Effector memory CD8-positive, alpha-beta T cell (primary cell): ENCODE measurements at regions not wholly inside any gene's neighbourhood (a gene's known extent, or its start where the extent isn't known, plus 50 kb on each side); places are given as distances from the start of the nearest gene placed in this dataset.

Experiments used
- ATAC-seq: fragments of 150-1000 bp; cut with Tn5 transposase; replicated peaks from 2 replicates; pipeline ENCODE4 v1.10.0; 2021; ENCODE audit warnings: mild to moderate bottlenecking, moderate library complexity
- DNase-seq, 3 experiments: peaks; one replicate each; pipeline ENCODE4 v3.0.0; 2021
- H3K27ac Mint-ChIP-seq, 2 donors: one replicate each; pipeline ENCODE4 v1.8.0; 2022; ENCODE audit warnings: mild to moderate bottlenecking in 2 of 2, mixed read lengths in 2 of 2, moderate library complexity in 2 of 2
- H3K27me3 Mint-ChIP-seq, 2 donors: one replicate each; pipeline ENCODE4 v1.8.0; 2022; ENCODE audit warnings: mixed read lengths in 2 of 2
- H3K36me3 Mint-ChIP-seq: one replicate; pipeline ENCODE4 v1.8.0; 2022; ENCODE audit warnings: mild to moderate bottlenecking, moderate library complexity, mixed read lengths; ENCODE audit not compliant: insufficient read depth
- H3K4me1 Mint-ChIP-seq, 2 donors: one replicate each; pipeline ENCODE4 v1.8.0; 2022; ENCODE audit warnings: low read depth in 2 of 2, mixed read lengths in 2 of 2
- H3K4me3 Mint-ChIP-seq, 2 donors: one replicate each; pipeline ENCODE4 v1.8.0; 2022; ENCODE audit warnings: mild to moderate bottlenecking in 2 of 2, mixed read lengths in 2 of 2, moderate library complexity in 2 of 2
- H3K9me3 Mint-ChIP-seq, 2 donors: one replicate each; pipeline ENCODE4 v1.8.0; 2022; ENCODE audit warnings: mixed read lengths in 2 of 2

DNA sequence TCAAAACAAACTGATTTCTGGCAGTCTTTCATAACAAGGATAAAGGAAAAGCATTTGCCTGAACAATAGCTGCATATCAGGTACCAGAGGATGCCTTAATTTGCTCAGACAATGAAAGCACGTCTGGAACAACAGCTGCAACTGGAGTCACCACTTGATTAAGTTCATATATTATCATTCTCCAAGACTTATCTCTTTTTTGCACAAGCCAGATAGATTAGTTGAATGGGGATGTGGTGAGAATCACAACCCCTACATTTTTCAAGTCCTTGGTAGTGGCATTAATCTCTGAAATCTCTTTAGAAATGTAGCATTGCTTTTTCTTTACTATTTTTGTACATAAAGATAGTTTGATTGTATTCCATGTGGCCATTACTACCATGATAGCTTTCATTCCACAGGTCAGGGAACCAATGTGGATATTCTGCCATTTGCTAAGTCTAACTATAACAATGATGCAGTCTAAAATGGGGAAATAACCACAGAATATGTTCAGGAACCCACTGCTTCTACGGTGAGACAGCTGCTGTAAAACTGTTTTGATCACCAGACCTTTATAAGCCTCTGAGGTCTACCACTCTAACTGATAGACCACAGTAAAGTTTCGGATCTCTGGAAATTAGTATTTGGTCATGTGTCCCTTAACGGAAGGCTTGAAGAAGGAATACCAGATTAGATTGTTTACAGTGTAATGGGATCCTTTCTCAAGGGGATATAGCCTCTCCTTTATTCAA is 1176.2 kb downstream of the DNAJB9 start:
- H3K4me3 Mint-ChIP-seq, result no peak overlapping the region
- no peak overlapping the region for H3K27ac Mint-ChIP-seq
- H3K4me1 Mint-ChIP-seq, result no peaks in the 10 kb centered on the region
- no peaks in the 10 kb centered on the region for H3K27me3 Mint-ChIP-seq
- ATAC-seq (no peak), DNase-seq (no peak)
- no peaks in the 10 kb centered on the region for H3K36me3 Mint-ChIP-seq
- H3K9me3 Mint-ChIP-seq, result peaks cover 0 to 10% of the 10 kb centered on the region in 2 donors

- no peaks in the 10 kb centered on the region for H3K36me3 Mint-ChIP-seq
- H3K27me3 Mint-ChIP-seq, result no peaks in the 10 kb centered on the region
- ATAC-seq (no peak), DNase-seq (no peak)
- peaks cover 0 to 9% of the 10 kb centered on the region in 2 donors for H3K9me3 Mint-ChIP-seq
- no peak overlapping the region for H3K27ac Mint-ChIP-seq
- H3K4me3 Mint-ChIP-seq, result no peak overlapping the region
- H3K4me1 Mint-ChIP-seq, result no peaks in the 10 kb centered on the region
Measured at GRCh38 chr7:109751241-109751640, 1181.6 kb downstream of the DNAJB9 start.

GRCh38 chr7:109752068-109752467 is 1182.4 kb downstream of the DNAJB9 start:
- Mint-ChIP-seq H3K4me1 (no peaks in the 10 kb centered on the region), H3K27me3 (no peaks in the 10 kb centered on the region), H3K27ac (no peak overlapping the region), H3K36me3 (no peaks in the 10 kb centered on the region), H3K9me3 (peaks cover 0 to under 1% of the 10 kb centered on the region in 2 donors), H3K4me3 (no peak overlapping the region)
- ATAC-seq, result no peak
- no peak for DNase-seq

DNA sequence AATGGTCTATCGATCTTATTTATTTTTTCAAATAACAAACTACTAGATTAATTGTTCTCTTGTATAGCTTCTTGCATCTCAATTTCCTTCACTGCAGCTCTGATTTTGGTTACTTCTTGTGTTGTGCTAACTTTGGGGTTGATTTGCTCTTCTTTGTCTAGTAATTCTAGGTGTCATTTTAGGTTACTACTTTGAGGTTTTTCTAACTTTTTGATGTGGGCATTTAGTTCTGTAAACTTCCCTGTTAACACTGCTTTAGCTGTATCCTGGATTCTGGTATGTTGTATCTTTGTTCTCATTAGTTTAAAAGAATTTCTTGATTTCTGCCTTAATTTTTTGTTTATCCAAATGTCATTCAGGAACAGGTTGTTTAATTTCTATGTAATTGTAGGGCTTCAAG is 1188.0 kb downstream of the DNAJB9 start:
- Mint-ChIP-seq H3K36me3 (no peaks in the 10 kb centered on the region), H3K4me3 (no peak overlapping the region)

GRCh38 chr7:109763611-109764010 is 1193.9 kb downstream of the DNAJB9 start:
- H3K4me1 Mint-ChIP-seq, result no peaks in the 10 kb centered on the region
- H3K4me3 Mint-ChIP-seq, result no peak overlapping the region
- DNase-seq (no peak), ATAC-seq (no peak)
- peaks cover 13 to 22% of the 10 kb centered on the region in 2 donors for H3K9me3 Mint-ChIP-seq
- H3K36me3 Mint-ChIP-seq, result no peaks in the 10 kb centered on the region
- no peak overlapping the region for H3K27ac Mint-ChIP-seq
- no peaks in the 10 kb centered on the region for H3K27me3 Mint-ChIP-seq

More for the DNA sequence above, 1188.0 kb downstream of the DNAJB9 start:
- DNase-seq (no peak), ATAC-seq (no peak)
- H3K9me3 Mint-ChIP-seq, result peaks cover 8 to 19% of the 10 kb centered on the region in 2 donors
- H3K27me3 Mint-ChIP-seq, result no peaks in the 10 kb centered on the region
- H3K4me1 Mint-ChIP-seq, result no peaks in the 10 kb centered on the region
- H3K27ac Mint-ChIP-seq, result no peak overlapping the region

DNA sequence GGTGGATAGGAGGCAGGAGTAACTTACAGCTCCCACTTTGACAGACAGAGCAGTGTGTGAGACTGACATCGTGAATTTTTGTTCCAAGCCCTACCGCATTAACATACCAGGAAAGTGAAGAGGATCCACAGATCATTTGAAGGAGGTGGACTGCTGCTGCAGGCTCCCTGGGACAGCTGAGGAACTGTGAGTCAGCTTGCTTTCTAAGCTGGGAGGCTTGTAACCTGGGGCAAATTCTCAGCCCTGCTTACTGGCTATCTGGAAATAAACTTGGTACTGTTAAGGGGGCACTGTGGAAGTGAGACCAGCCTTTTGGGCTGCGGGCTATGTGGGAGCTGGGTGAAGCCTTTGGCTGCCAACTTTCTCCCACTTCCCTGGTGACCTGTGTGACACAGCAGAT is 1202.5 kb downstream of the DNAJB9 start:
- no peaks in the 10 kb centered on the region for H3K27me3 Mint-ChIP-seq
- no peak overlapping the region for H3K4me3 Mint-ChIP-seq
- H3K36me3 Mint-ChIP-seq, result peaks cover 4% of the 10 kb centered on the region
- no peak overlapping the region for H3K27ac Mint-ChIP-seq
- H3K9me3 Mint-ChIP-seq, result peaks cover 7 to 8% of the 10 kb centered on the region in 2 donors
- DNase-seq, result no peak
- H3K4me1 Mint-ChIP-seq, result no peaks in the 10 kb centered on the region
- ATAC-seq, result no peak

DNA sequence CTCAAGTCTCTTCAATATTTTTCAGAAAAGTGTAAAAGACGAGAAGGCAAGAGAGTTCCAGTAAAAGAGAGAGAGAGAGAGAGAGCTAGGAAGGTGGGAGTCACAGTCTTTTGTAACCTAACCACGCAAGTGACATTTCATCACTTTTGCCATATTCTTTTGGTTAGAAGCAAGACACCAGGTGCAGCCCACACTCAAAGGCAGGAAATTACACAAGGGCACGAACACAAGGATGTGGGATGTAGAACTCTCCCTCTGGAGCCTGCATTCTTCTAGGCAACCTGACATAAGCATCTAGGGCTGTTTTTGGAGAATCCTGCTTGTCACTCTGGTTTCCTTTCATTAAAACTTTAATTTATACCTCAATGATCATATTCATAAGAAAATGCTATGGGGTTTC is 1213.1 kb downstream of the DNAJB9 start:
- H3K4me3 Mint-ChIP-seq, result no peak overlapping the region
- H3K27ac Mint-ChIP-seq, result no peak overlapping the region
- H3K4me1 Mint-ChIP-seq, result no peaks in the 10 kb centered on the region
- DNase-seq (no peak), ATAC-seq (no peak)
- H3K36me3 Mint-ChIP-seq, result no peaks in the 10 kb centered on the region
- H3K9me3 Mint-ChIP-seq, result peaks cover 5 to 9% of the 10 kb centered on the region in 2 donors
- no peaks in the 10 kb centered on the region for H3K27me3 Mint-ChIP-seq

GRCh38 chr7:109806548-109806947 is 1236.9 kb downstream of the DNAJB9 start:
- H3K27me3 Mint-ChIP-seq, result no peaks in the 10 kb centered on the region
- H3K27ac Mint-ChIP-seq, result no peak overlapping the region
- peaks cover 8 to 10% of the 10 kb centered on the region in 2 donors for H3K9me3 Mint-ChIP-seq
- H3K4me1 Mint-ChIP-seq, result no peaks in the 10 kb centered on the region
- no peaks in the 10 kb centered on the region for H3K36me3 Mint-ChIP-seq
- no peak for ATAC-seq
- no peak overlapping the region for H3K4me3 Mint-ChIP-seq
- DNase-seq, result no peak

DNA sequence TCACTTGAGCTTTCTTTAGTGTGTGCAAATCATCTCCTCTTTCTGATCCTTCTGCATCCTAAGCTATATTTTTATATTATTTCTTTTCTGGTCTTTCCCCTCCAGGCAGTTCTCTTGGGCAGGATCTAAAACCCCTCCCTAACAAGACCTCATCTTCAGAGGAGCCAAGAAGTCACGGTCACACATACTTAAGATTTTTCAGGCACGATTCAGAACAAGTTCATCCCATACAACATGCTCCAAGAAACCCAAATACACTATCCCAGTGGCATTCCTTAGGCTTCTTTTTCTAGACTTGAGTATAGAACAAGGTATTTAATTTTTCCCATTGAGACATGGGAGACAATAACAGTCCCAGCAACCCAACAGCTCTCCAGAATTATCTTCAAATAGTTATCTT is 1251.5 kb downstream of the DNAJB9 start:
- Mint-ChIP-seq H3K9me3 (peaks cover 9 to 14% of the 10 kb centered on the region in 2 donors), H3K4me3 (no peak overlapping the region), H3K27ac (no peak overlapping the region), H3K4me1 (no peaks in the 10 kb centered on the region), H3K27me3 (no peaks in the 10 kb centered on the region), H3K36me3 (no peaks in the 10 kb centered on the region)
- DNase-seq (no peak), ATAC-seq (no peak)

DNA sequence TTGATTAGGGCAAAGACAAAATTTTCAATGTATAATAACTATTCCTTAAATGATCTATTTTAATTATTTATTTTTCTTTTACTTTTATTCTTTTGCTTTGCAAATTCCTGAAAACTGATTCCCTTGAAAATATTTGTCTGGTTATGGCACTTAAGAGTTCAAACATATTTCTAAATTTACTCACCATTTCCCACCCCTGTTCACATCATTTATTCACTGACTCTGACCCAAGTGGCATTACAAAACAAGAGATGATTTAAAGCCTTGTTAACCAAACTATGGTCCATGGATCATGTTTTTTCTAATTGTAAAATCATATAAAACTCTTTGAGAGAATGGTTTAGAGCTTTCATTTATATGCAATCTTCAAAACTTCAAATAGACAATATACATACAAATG is 1256.1 kb upstream of the LRRN3 start:
- no peaks in the 10 kb centered on the region for H3K9me3 Mint-ChIP-seq

GRCh38 chr7:109835577-109835976 is 1255.3 kb upstream of the LRRN3 start:
- H3K36me3 Mint-ChIP-seq, result no peaks in the 10 kb centered on the region
- no peak for DNase-seq
- H3K4me3 Mint-ChIP-seq, result no peak overlapping the region
- no peaks in the 10 kb centered on the region for H3K27me3 Mint-ChIP-seq
- H3K9me3 Mint-ChIP-seq, result no peaks in the 10 kb centered on the region
- no peak overlapping the region for H3K27ac Mint-ChIP-seq
- no peak for ATAC-seq
- H3K4me1 Mint-ChIP-seq, result no peaks in the 10 kb centered on the region

More for the DNA sequence above, 1256.1 kb upstream of the LRRN3 start:
- no peak for DNase-seq
- Mint-ChIP-seq H3K4me3 (no peak overlapping the region), H3K4me1 (no peaks in the 10 kb centered on the region), H3K27me3 (no peaks in the 10 kb centered on the region), H3K27ac (no peak overlapping the region), H3K36me3 (no peaks in the 10 kb centered on the region)
- no peak for ATAC-seq

DNA sequence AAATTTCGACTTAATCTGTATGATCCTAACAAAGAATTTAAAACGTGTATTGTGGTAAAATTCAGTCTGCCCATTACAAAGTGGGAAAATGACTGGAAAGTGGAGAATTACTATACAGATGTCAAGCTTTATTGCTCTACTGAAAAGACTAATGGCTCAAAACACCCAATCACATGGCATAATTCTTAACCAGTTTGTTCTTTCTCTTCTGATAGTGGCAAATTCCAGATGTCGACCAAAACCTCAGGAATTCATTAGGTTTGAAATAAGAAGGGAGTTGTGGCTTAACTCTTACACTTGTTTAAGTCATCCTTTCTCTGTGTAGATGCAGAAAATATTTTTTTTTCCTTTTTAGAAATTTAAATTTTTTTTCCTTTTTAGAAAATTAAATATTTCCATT is 1254.9 kb upstream of the LRRN3 start:
- no peak for DNase-seq
- Mint-ChIP-seq H3K9me3 (no peaks in the 10 kb centered on the region), H3K36me3 (no peaks in the 10 kb centered on the region), H3K4me3 (no peak overlapping the region), H3K27ac (no peak overlapping the region), H3K27me3 (no peaks in the 10 kb centered on the region), H3K4me1 (no peaks in the 10 kb centered on the region)
- no peak for ATAC-seq

GRCh38 chr7:109842386-109842785 is 1248.5 kb upstream of the LRRN3 start:
- Mint-ChIP-seq H3K36me3 (no peaks in the 10 kb centered on the region), H3K9me3 (no peaks in the 10 kb centered on the region), H3K4me3 (no peak overlapping the region), H3K4me1 (no peaks in the 10 kb centered on the region), H3K27ac (no peak overlapping the region), H3K27me3 (no peaks in the 10 kb centered on the region)
- ATAC-seq, result no peak
- DNase-seq, result no peak

DNA sequence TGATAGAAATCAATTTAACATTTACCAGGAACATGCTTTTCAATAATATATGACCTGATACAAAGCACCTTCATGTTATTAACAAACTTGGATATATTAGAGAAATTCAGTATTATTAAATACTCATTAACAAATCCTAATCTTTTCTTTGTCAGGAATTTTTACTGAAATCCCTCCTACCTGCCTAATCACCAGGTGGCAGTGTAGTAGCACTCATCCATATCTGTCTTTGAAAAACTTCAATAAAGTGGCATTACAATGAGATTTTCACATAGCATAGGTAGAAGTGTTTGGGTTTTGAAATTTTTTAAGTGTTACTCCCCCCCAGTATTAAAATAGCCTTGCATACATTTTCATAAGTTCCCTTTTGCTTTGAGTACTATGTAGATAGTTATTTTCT is 1246.6 kb upstream of the LRRN3 start:
- ATAC-seq, result no peak

More for the DNA sequence above, 1246.6 kb upstream of the LRRN3 start:
- Mint-ChIP-seq H3K36me3 (no peaks in the 10 kb centered on the region), H3K9me3 (no peaks in the 10 kb centered on the region), H3K27me3 (no peaks in the 10 kb centered on the region), H3K4me1 (no peaks in the 10 kb centered on the region), H3K4me3 (no peak overlapping the region), H3K27ac (no peak overlapping the region)
- DNase-seq, result no peak
